GM19452 (cell line): ENCODE measurements at regions not wholly inside any gene's neighbourhood (a gene's known extent, or its start where the extent isn't known, plus 50 kb on each side); places are given as distances from the start of the nearest gene placed in this dataset.

Experiments used
- ATAC-seq: cut with Tn5 transposase; IDR thresholded peaks from one replicate; pipeline ENCODE4 v1.9.1; 2021; ENCODE audit not compliant: unreplicated experiment

- ATAC-seq, result no peak
Observed at GRCh38 chr5:18872978-18873377, 1115.0 kb downstream of the CDH18 start.

- no peak for ATAC-seq
Observed at GRCh38 chr5:18876565-18876964, 1111.4 kb downstream of the CDH18 start.

GRCh38 chr5:18881615-18882014 is 1106.4 kb downstream of the CDH18 start:
- no peak for ATAC-seq

DNA sequence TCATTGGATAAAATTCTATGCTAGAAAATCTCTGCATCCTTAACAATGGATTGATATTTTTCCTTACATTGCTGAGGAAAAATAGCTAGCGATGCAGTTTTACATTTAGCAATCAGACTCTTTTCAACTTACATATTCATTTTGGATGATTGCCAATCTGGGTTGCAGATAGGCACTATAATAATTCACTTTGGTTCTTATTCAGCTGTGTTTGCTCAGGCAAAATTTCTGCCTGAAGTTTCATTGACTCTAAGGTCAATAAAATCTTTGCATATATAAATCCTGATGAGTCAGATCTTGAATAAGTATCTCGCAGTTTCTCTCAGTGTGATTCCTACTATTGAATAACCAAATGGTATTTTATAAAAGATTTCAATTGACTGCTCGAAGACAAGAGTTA is 1105.8 kb downstream of the CDH18 start:
- no peak for ATAC-seq

DNA sequence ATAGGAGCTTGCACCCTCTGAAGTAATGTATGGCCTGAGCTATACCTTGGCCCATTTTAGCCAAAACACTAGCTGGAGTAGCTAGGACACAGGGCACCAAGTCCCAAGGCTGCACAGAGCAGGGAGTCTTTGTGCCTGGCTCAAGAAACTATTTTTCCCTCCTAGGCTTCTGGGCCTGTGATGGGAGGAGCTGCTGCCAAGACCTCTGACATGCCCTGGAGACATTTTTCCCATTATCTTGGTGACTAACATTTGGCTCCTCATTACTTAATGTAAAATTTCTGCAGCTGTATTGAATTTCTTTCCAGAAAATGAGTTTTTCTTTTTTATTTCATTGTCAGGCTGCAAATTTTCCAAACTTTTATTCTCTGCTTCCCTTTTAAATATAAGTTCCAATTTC is 1099.2 kb downstream of the CDH18 start:
- no peak for ATAC-seq

GRCh38 chr5:18900644-18901043 is 1087.4 kb downstream of the CDH18 start:
- ATAC-seq, result no peak

- ATAC-seq, result no peak
Observed at GRCh38 chr5:18920966-18921365, 1067.0 kb downstream of the CDH18 start.

DNA sequence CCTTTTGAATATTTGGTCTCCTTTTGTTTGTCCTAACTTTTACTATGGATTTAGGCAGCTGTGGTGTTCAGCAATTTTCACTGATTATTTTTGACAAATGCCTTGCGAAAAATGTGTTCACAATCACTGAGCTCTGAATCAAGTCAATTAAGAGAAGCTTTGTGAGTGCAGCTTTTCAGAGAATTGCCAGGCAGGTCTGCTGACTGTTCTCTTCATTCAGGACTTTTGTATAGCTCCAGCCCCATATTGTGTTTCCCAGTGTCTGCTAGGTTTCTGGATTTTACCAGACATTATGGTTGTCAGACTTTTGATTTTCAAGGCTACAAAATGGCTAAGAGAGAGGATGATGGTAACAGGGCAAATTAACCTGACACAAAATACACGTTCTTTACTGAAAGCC is 1055.9 kb downstream of the CDH18 start:
- ATAC-seq, result no peak

- ATAC-seq, result no peak
Observed at GRCh38 chr5:18944771-18945170, 1043.2 kb downstream of the CDH18 start.

DNA sequence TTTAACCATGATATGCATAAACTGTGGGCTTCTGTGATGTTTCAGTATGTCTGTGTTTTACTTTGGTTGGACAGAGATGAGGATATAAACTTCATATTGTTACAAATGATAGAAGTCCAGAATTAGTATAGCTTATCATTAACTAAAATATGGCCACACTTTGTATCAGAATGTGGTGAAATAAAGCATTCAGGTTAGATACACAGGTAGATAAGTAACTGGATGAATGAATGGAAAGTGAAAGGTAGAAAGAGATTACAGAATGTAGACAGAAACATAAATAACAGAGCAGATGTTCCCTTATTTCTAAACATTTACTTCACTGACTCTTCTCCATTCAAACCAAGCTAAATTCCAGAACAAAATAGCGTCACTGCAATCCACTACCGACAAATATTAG is 1033.8 kb downstream of the CDH18 start:
- no peak for ATAC-seq

- no peak for ATAC-seq
Observed at GRCh38 chr5:18959535-18959934, 1028.5 kb downstream of the CDH18 start.

DNA sequence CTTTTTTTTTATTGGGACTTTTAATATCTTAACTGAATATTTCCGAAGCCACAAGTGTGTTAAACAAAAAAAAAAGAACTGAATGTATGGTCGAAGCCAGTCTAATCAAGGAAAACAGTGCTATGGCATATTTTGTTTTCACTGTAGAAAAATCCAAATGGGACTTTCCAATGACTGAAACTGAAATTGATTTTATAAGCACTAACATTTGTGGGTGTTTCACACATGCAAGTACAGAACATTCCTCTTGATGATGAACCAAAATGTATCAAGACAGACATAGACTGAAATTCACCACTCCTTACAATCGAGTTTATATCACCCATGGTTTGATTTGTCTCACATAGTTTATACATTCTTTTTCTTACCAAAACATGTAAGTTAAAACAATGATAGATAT is 1026.8 kb downstream of the CDH18 start:
- ATAC-seq, result no peak

GRCh38 chr5:18965893-18966292 is 1022.1 kb downstream of the CDH18 start:
- ATAC-seq, result no peak

DNA sequence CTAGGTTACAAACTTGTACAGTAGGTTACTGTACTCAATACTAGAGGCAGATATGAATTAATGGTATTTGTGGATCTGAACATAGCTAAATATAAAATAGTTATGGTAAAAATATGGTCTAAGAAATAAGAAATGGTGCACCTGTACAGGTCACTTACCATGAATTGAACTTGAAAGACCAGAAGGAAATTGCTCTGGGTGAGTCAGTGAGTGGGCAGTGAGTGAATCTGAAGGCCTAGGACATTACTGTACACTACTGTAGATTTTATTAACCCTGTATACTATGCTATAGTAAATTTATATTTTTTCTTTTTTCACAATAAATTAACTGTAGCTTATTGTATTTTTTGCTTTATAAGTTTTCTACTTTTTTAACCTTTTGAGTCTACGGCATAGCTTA is 1020.4 kb downstream of the CDH18 start:
- no peak for ATAC-seq

DNA sequence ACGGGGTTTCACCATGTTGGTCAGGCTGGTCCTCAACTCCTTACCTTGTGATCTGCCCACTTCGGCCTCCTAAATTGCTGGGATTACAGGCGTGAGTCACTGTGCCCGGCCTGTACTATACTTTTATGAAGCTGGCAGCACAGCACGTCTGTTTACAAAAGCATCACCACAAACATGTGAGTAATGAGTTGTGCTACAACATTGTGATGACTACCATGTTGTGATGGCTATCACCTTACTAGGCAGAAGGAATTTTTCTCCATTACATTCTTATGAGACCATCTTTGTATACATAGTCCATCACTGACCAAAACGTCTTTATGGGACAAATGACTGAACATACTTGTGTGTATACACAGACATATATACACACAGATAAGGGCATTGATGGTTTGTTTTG is 1019.0 kb downstream of the CDH18 start:
- no peak for ATAC-seq

DNA sequence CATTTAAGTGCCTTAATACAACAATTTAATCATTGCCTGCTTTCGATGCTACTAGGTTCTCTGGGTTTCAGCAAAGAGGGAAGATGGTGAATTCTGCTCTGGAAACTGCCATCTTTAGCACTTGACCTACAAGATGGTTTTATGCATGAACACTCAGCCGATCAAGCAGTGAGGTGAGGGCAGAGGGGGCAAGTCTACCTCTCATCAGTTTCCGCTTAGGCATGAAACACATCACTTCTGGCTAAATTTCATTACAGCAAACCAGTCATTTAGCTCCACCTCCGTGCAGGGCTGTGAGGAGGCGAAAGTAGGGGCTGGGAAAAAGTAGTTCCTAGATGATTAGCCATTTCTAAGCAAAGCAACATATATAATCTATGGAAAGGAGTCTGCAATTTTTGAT is 1018.0 kb downstream of the CDH18 start:
- ATAC-seq, result no peak

- ATAC-seq, result no peak
Observed at GRCh38 chr5:18972177-18972576, 1015.8 kb downstream of the CDH18 start.

GRCh38 chr5:18975624-18976023 is 1012.4 kb downstream of the CDH18 start:
- no peak for ATAC-seq

DNA sequence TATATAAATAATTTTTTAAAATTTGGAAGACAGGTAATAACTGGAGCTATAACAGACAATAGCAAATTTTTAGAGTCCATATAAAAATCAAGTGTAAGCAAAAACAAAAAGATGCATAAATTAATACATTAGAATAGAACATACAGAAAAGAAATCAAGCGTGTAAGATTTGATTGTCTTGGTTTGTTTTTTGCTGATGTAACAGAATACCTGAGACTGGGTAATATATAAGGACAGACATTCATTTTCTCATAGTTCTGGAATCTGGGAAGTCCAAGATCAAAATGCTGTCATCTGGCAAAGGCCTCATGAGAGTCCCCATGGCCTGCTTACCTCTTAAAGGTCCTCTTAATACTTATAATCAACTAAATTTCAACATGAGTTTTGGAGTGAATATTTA is 1010.1 kb downstream of the CDH18 start:
- ATAC-seq, result no peak

DNA sequence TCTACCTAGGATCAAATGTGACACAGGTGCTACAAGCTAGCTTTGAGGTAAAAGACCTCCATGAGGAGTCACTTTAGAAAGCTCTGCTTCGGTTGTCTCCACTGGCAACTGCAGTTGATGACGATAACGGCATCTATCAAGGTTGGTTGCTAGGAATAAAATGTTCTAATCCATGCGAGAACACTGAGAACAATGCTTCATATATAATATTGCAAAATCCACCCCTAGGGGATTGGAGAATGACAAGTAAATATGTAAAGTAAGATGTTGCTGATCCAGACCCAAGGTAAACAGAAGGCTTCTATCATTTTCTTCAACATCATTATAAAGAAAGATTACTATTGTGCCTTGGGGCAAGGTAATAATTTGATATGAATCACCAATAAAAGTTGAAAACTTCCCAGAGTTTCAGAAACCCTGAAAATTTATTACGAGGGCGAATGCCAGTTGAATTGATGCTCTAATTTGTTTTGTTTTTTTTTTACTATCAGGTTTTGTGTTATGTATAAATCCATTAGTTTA is 1003.4 kb downstream of the CDH18 start:
- no peak for ATAC-seq

DNA sequence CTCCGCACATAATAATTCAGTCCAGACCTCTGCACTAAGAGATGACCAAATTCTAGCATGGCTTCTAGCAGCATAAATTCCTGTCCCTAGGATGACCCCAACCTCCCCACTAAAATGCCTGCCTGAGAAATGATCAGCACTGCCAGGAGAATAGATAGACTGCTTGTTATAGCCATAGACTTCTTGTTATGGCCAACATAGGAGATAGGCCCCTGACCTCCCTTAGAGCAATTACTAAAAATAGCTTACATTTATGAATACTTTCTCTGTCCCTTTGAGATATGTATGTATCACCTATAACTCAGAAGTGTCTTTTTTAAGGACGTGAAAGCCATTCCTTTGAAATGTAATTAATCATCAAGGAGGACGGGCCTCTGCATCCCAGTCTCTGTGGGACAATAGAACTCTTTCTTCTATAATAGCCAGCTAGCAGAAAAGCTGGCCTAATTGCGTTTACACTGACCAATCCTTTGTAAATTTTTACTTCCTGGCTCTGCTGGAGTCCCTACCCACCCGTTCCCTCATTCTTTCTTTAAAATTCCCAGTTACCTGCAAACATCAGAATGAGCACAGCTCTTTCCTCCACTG is 1002.7 kb downstream of the CDH18 start:
- no peak for ATAC-seq

DNA sequence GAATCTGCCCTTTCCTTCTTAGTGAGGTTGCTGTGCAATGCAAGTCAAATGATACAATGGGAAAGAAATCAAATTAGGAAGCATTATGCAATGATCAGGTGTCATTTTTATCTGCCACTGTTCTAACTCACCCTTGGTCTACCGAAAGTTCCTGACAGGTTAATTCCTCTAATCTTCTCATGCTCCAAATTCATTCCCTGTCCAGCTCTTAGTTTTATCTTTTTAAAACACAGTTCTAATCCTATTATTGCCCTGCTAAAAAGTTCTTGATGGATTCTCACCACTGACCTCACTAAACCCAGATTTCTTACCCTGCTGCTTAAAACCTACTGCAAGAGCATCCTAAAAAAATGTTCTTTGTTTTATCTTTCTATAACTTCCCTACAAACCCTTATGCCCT is 1000.9 kb downstream of the CDH18 start:
- ATAC-seq, result no peak

DNA sequence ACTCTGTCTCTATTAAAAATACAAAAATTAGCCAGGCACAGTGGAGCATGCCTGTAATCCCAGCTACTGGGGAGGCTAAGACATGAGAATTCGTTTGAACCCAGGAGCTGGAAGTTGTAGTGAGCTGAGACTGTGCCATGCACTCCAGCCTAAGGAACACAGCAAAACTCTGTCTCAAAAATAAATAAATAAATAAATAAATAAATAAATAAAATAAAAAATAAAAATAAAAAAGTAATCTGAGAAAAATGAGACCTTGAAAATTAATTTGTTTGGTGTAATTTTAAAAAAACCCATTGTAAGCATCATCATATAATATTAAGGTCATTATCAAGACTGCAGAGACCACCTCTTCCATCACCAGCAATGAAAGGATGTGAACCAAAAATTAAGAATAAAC is 997.1 kb downstream of the CDH18 start:
- ATAC-seq, result no peak
